Calu3 (cell line): ENCODE measurements at regions not wholly inside any gene's neighbourhood (a gene's known extent, or its start where the extent isn't known, plus 50 kb on each side); places are given as distances from the start of the nearest gene placed in this dataset.
"Not testable (repeated sequence)": the region's sequence is repeated elsewhere in the genome, so short reads cannot be mapped to it uniquely, and the experiment has no call there.

Source experiments
- BruUV-seq: library from RNA; stranded (reverse); fragments of 400-500 nt; replicated peaks from 2 replicates; lab custom pipeline; 2021; lab: Mats Ljungman, UMichigan
- CTCF ChIA-PET: fragments of 300-600 bp; sonication (Branson Sonifier 250); formaldehyde crosslinking; loops from one replicate; lab custom pipeline; 2022; ENCODE audit warnings: antibody characterized with exemption; lab: Charles Lee
- DNase-seq: peaks from one replicate; pipeline ENCODE4 v3.0.0; 2022
- H3K27ac Mint-ChIP-seq: one replicate; pipeline ENCODE4 v1.8.0; 2022; ENCODE audit warnings: mixed read lengths; ENCODE audit not compliant: unreplicated experiment
- H3K27me3 Mint-ChIP-seq: one replicate; pipeline ENCODE4 v1.8.0; 2022; ENCODE audit warnings: mixed read lengths; ENCODE audit not compliant: unreplicated experiment
- H3K36me3 Mint-ChIP-seq: one replicate; pipeline ENCODE4 v1.8.0; 2022; ENCODE audit warnings: mild to moderate bottlenecking, moderate library complexity, mixed read lengths; ENCODE audit not compliant: insufficient read depth, unreplicated experiment
- H3K4me1 Mint-ChIP-seq: one replicate; pipeline ENCODE4 v1.8.0; 2022; ENCODE audit warnings: mild to moderate bottlenecking, low read depth, mixed read lengths; ENCODE audit not compliant: unreplicated experiment
- H3K4me3 Mint-ChIP-seq: one replicate; pipeline ENCODE4 v1.8.0; 2022; ENCODE audit warnings: mild to moderate bottlenecking, low read depth, moderate library complexity, mixed read lengths; ENCODE audit not compliant: unreplicated experiment
- H3K9me3 Mint-ChIP-seq: one replicate; pipeline ENCODE4 v1.8.0; 2022; ENCODE audit warnings: low read depth, mixed read lengths; ENCODE audit not compliant: unreplicated experiment
- intact Hi-C: fragments of 100-400 bp; cut with micrococcal nuclease; formaldehyde crosslinking; loops from one replicate; pipeline ENCODE4 v1.10.0; 2022; ENCODE audit not compliant: unreplicated experiment
- TF ChIP-seq, protein P1 (sequence below): fragments of 200-600 bp; IDR thresholded peaks from one replicate; pipeline ENCODE4 v1.8.0; 2022; ENCODE audit warnings: antibody characterized with exemption; ENCODE audit not compliant: unreplicated experiment

DNA sequence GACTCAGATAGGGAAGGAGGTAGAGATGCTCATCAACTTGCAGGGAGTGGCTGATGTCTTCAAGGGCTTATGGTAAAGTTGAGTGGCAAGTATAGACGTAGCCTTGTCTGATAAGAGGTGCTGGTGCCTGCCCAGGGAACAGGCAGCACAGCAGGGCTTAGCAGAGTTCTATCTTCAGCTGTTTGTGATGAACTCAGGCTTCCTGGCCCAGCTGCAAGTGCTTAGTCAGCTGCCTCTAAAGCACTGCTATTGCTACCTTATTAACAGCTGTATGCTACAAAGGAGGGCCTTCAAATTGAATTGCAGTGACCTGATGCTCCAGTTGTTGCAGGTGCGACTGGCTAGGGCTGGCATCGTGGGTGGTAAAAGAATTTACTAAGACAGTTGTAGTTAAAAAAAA, 82.1 kb downstream of the TSN start:
- intact Hi-C loops: no loop called here
- BruUV-seq: no TSS peak
- CTCF ChIA-PET: no interaction called here
- Mint-ChIP-seq H3K27me3 (peaks cover 54% of the 10 kb centered on the region), H3K4me1 (no peaks in the 10 kb centered on the region), H3K27ac (no peak overlapping the region), H3K9me3 (no peaks in the 10 kb centered on the region), H3K36me3 (no peaks in the 10 kb centered on the region), H3K4me3 (no peak overlapping the region)
- TF ChIP-seq, protein P1, sequence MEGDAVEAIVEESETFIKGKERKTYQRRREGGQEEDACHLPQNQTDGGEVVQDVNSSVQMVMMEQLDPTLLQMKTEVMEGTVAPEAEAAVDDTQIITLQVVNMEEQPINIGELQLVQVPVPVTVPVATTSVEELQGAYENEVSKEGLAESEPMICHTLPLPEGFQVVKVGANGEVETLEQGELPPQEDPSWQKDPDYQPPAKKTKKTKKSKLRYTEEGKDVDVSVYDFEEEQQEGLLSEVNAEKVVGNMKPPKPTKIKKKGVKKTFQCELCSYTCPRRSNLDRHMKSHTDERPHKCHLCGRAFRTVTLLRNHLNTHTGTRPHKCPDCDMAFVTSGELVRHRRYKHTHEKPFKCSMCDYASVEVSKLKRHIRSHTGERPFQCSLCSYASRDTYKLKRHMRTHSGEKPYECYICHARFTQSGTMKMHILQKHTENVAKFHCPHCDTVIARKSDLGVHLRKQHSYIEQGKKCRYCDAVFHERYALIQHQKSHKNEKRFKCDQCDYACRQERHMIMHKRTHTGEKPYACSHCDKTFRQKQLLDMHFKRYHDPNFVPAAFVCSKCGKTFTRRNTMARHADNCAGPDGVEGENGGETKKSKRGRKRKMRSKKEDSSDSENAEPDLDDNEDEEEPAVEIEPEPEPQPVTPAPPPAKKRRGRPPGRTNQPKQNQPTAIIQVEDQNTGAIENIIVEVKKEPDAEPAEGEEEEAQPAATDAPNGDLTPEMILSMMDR: no peak
- no peak for DNase-seq

DNA sequence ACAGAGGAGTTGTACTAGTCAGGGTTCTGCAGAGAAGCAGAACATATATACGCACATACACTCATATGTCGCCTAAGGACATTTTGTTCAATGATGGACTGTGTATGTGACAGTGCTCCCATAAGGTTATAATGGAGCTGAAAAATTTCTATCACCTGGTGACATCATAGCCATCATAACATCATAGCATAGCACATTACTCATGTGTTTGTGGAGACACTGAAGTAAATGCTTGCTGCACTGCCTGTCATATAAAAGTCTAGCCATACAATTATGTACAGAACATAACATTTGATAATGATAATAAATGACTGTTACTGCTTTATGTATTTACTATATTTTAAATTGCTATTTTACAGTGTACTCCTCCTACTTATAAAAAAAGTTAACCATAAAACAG, 83.1 kb downstream of the TSN start:
- DNase-seq: no peak
- H3K36me3 Mint-ChIP-seq: no peaks in the 10 kb centered on the region
- no peak overlapping the region for H3K27ac Mint-ChIP-seq
- no peak overlapping the region for H3K4me3 Mint-ChIP-seq
- H3K27me3 Mint-ChIP-seq: peaks cover 58% of the 10 kb centered on the region
- H3K4me1 Mint-ChIP-seq: no peaks in the 10 kb centered on the region
- TF ChIP-seq, protein P1: no peak
- no TSS peak for BruUV-seq
- CTCF ChIA-PET: interaction anchor here (0.6 kb wide), 1 partner anchor 18 kb away, joined by 4 read pairs; no protein-coding TSS in a partner anchor
- intact Hi-C loops: no loop called here
- no peaks in the 10 kb centered on the region for H3K9me3 Mint-ChIP-seq

DNA sequence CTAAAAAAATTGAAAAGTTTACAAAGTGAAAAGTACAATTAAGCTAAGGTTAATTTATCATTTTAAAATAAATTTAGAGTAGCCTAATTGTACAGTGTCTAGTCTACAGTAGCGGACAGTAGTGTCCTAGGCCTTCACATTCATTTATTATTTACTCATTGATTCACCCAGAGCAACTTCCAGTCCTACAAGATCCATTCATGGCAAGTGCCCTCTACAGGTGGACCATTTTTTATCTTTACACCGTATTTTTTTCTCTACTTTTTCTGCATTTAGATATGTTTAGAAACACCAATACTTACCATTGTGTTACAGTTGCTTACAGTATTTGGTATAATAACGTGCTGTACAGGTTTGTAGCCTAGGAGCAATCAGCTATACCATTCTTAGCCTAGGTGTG, 84.1 kb downstream of the TSN start:
- no peaks in the 10 kb centered on the region for H3K4me1 Mint-ChIP-seq

DNA sequence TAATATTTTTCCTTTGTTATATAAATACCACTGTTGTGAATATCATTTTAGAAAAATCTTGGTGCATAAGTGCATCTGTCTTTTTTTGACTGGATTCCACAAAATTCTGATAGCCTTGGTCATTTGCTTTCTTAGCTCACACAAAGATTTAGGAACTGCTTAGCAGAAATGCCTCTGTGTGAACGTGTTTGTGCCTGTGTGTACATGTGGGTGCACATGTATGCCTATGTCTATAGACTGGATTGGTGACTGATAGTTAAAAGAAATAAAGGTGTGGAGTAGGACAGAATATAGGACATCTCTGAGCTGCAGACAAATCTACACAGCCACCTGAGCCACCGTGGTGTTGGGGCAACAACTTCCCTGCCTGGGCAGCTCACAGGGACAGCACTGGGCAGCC, 93.8 kb downstream of the TSN start:
- Mint-ChIP-seq H3K27me3 (peaks cover 91% of the 10 kb centered on the region), H3K9me3 (peaks cover 3% of the 10 kb centered on the region), H3K27ac (no peak overlapping the region), H3K36me3 (no peaks in the 10 kb centered on the region), H3K4me1 (no peaks in the 10 kb centered on the region), H3K4me3 (no peak overlapping the region)
- intact Hi-C loops: no loop called here
- no TSS peak for BruUV-seq
- TF ChIP-seq, protein P1: no peak
- DNase-seq: no peak
- CTCF ChIA-PET: no interaction called here

More for the DNA sequence above, 84.1 kb downstream of the TSN start:
- TF ChIP-seq, protein P1: no peak
- H3K9me3 Mint-ChIP-seq: no peaks in the 10 kb centered on the region
- intact Hi-C loops: no loop called here
- no peaks in the 10 kb centered on the region for H3K36me3 Mint-ChIP-seq
- no peak for DNase-seq
- no peak overlapping the region for H3K4me3 Mint-ChIP-seq
- CTCF ChIA-PET: no interaction called here
- H3K27ac Mint-ChIP-seq: no peak overlapping the region
- peaks cover 68% of the 10 kb centered on the region for H3K27me3 Mint-ChIP-seq
- BruUV-seq: no TSS peak

DNA sequence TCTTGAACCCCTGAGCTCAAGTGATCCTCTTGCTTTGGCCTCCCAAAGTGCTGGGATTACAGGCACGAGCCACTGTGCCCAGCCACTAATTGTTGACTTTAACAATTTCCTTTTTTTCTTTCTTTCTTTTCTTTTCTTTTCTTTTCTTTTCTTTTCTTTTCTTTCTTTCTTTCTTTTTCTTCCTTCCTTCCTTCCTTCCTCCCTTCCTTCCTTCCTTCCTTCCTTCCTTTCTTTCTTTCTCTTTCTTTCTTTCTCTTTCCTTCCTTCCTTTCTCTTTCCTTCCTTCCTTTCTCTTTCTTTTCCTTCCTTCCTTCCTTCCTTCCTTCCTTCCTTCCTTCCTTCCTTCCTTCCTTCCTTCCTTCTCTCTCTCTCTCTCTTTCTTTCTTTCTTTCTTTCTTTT, 97.7 kb downstream of the TSN start:
- H3K27ac Mint-ChIP-seq, BruUV-seq, DNase-seq, H3K4me3 Mint-ChIP-seq, intact Hi-C loops, H3K9me3 Mint-ChIP-seq, H3K36me3 Mint-ChIP-seq, CTCF ChIA-PET, H3K4me1 Mint-ChIP-seq: not testable (repeated sequence)
- peaks cover 96% of the 10 kb centered on the region for H3K27me3 Mint-ChIP-seq
